ENCODE measurements at regions not wholly inside any gene's neighbourhood (a gene's known extent, or its start where the extent isn't known, plus 50 kb on each side); places are given as distances from the start of the nearest gene placed in this dataset.
A peak's percentile ranks its signal among the peaks of the same experiment; 100 is the strongest.

GRCh38 chr1:56081736-56082135 lies 497.6 kb downstream of the PLPP3 start:
- H3K4me1 ChIP-seq (ENCODE audit: control insufficient read depth, insufficient read depth, low read depth, low read length) = no peaks in the 10 kb centered on the region
- no peak overlapping the region for H2BK120ac ChIP-seq (ENCODE audit: low read depth, low read length)
- H2BK5ac ChIP-seq (ENCODE audit: low read depth, low read length, poor library complexity, severe bottlenecking) = no peak overlapping the region
- no peak overlapping the region for H3K18ac ChIP-seq (ENCODE audit: low read depth in 1 of 2, low read length in 2 of 2)
- DNase-seq = no peak
- H3K36me3 ChIP-seq (ENCODE audit: control insufficient read depth in 1 of 2, insufficient read depth in 2 of 2, low read depth in 1 of 2, low read length in 2 of 2) = no peaks in the 10 kb centered on the region
- no peak overlapping the region for H3K14ac ChIP-seq (ENCODE audit: low read length in 2 of 2)
- no peak overlapping the region for H3K4me2 ChIP-seq (ENCODE audit: low read length, poor library complexity, severe bottlenecking)
- peak overlapping the region; percentile 91 for H3K9ac ChIP-seq (ENCODE audit: low read length)
- H3K4ac ChIP-seq (ENCODE audit: low read depth in 1 of 2, low read length in 2 of 2) = no peak overlapping the region
- WGBS = 95% methylated on average over 2 of the region's 2 CpGs
- no peak overlapping the region for H2AK5ac ChIP-seq (ENCODE audit: low read length, severe bottlenecking)
- H3K9me3 ChIP-seq (ENCODE audit: control insufficient read depth, low read length) = peaks cover under 1% of the 10 kb centered on the region
- no peak overlapping the region for H4K91ac ChIP-seq (ENCODE audit: low read length)
- no peak overlapping the region for H3K23ac ChIP-seq (ENCODE audit: low read length in 2 of 2)
- no peak overlapping the region for H4K8ac ChIP-seq (ENCODE audit: low read length)
- no peak overlapping the region for H3K27ac ChIP-seq (ENCODE audit: low read length, poor library complexity, severe bottlenecking)
- H3K4me3 ChIP-seq (ENCODE audit: insufficient read depth in 1 of 2, low read depth in 1 of 2, low read length in 2 of 2) = peak overlapping the region in 1 of 2 experiments; percentile 78
- H2BK15ac ChIP-seq (ENCODE audit: low read depth, poor library complexity, severe bottlenecking) = no peak overlapping the region
- H3K79me1 ChIP-seq (replicated peaks; ENCODE audit: low read length, poor library complexity, severe bottlenecking) = no peaks in the 10 kb centered on the region
- H3K27me3 ChIP-seq (ENCODE audit: control insufficient read depth in 1 of 2, insufficient read depth in 1 of 2, low read length in 2 of 2) = no peaks in the 10 kb centered on the region
- no peak overlapping the region for H2BK12ac ChIP-seq (ENCODE audit: low read length in 2 of 2)
- H2AFZ ChIP-seq (ENCODE audit: low read depth, low read length) = no peak overlapping the region

- no peak overlapping the region for H2BK120ac ChIP-seq (ENCODE audit: low read depth, low read length)
- H2BK5ac ChIP-seq (ENCODE audit: low read depth, low read length, poor library complexity, severe bottlenecking) = no peak overlapping the region
- H3K27me3 ChIP-seq (ENCODE audit: control insufficient read depth in 1 of 2, insufficient read depth in 1 of 2, low read length in 2 of 2) = no peaks in the 10 kb centered on the region
- no peaks in the 10 kb centered on the region for H3K9me3 ChIP-seq (ENCODE audit: control insufficient read depth, low read length)
- no peak overlapping the region for H2BK15ac ChIP-seq (ENCODE audit: low read depth, poor library complexity, severe bottlenecking)
- H3K14ac ChIP-seq (ENCODE audit: low read length in 2 of 2) = no peak overlapping the region
- H3K23ac ChIP-seq (ENCODE audit: low read length in 2 of 2) = no peak overlapping the region
- WGBS = 49% methylated on average over 5 of the region's 5 CpGs
- H3K79me1 ChIP-seq (replicated peaks; ENCODE audit: low read length, poor library complexity, severe bottlenecking) = no peaks in the 10 kb centered on the region
- H3K9ac ChIP-seq (ENCODE audit: low read length) = peak overlapping the region; percentile 91
- H2AK5ac ChIP-seq (ENCODE audit: low read length, severe bottlenecking) = no peak overlapping the region
- H2AFZ ChIP-seq (ENCODE audit: low read depth, low read length) = no peak overlapping the region
- H2BK12ac ChIP-seq (ENCODE audit: low read length in 2 of 2) = no peak overlapping the region
- H4K91ac ChIP-seq (ENCODE audit: low read length) = no peak overlapping the region
- no peak overlapping the region for H4K8ac ChIP-seq (ENCODE audit: low read length)
- no peaks in the 10 kb centered on the region for H3K36me3 ChIP-seq (ENCODE audit: control insufficient read depth in 1 of 2, insufficient read depth in 2 of 2, low read depth in 1 of 2, low read length in 2 of 2)
- no peak overlapping the region for H3K4me2 ChIP-seq (ENCODE audit: low read length, poor library complexity, severe bottlenecking)
- H3K27ac ChIP-seq (ENCODE audit: low read length, poor library complexity, severe bottlenecking) = no peak overlapping the region
- peak; percentile 85 for DNase-seq
- no peak overlapping the region for H3K4ac ChIP-seq (ENCODE audit: low read depth in 1 of 2, low read length in 2 of 2)
- peak overlapping the region in 1 of 2 experiments; percentile 0 for H3K18ac ChIP-seq (ENCODE audit: low read depth in 1 of 2, low read length in 2 of 2)
- peak overlapping the region in 1 of 2 experiments; percentile 78 for H3K4me3 ChIP-seq (ENCODE audit: insufficient read depth in 1 of 2, low read depth in 1 of 2, low read length in 2 of 2)
- no peaks in the 10 kb centered on the region for H3K4me1 ChIP-seq (ENCODE audit: control insufficient read depth, insufficient read depth, low read depth, low read length)
Measured at GRCh38 chr1:56081173-56081572, 498.2 kb downstream of the PLPP3 start.

GRCh38 chr1:56080123-56080522 lies 499.2 kb downstream of the PLPP3 start:
- Histone ChIP-seq H4K91ac (ENCODE audit: low read length) (no peak overlapping the region), H2AFZ (ENCODE audit: low read depth, low read length) (no peak overlapping the region), H2BK5ac (ENCODE audit: low read depth, low read length, poor library complexity, severe bottlenecking) (no peak overlapping the region), H3K4ac (ENCODE audit: low read depth in 1 of 2, low read length in 2 of 2) (no peak overlapping the region), H2AK5ac (ENCODE audit: low read length, severe bottlenecking) (no peak overlapping the region), H3K27ac (ENCODE audit: low read length, poor library complexity, severe bottlenecking) (no peak overlapping the region), H3K9me3 (ENCODE audit: control insufficient read depth, low read length) (peaks cover 3% of the 10 kb centered on the region), H3K4me1 (ENCODE audit: control insufficient read depth, insufficient read depth, low read depth, low read length) (no peaks in the 10 kb centered on the region), H3K23ac (ENCODE audit: low read length in 2 of 2) (no peak overlapping the region), H4K8ac (ENCODE audit: low read length) (no peak overlapping the region), H3K4me2 (ENCODE audit: low read length, poor library complexity, severe bottlenecking) (no peak overlapping the region), H2BK15ac (ENCODE audit: low read depth, poor library complexity, severe bottlenecking) (no peak overlapping the region), H3K79me1 (replicated peaks; ENCODE audit: low read length, poor library complexity, severe bottlenecking) (no peaks in the 10 kb centered on the region), H3K36me3 (ENCODE audit: control insufficient read depth in 1 of 2, insufficient read depth in 2 of 2, low read depth in 1 of 2, low read length in 2 of 2) (no peaks in the 10 kb centered on the region), H2BK120ac (ENCODE audit: low read depth, low read length) (no peak overlapping the region), H3K4me3 (ENCODE audit: insufficient read depth in 1 of 2, low read depth in 1 of 2, low read length in 2 of 2) (no peak overlapping the region), H3K18ac (ENCODE audit: low read depth in 1 of 2, low read length in 2 of 2) (no peak overlapping the region), H3K9ac (ENCODE audit: low read length) (peak overlapping the region; percentile 91), H2BK12ac (ENCODE audit: low read length in 2 of 2) (peak overlapping the region in 1 of 2 experiments; percentile 50), H3K27me3 (ENCODE audit: control insufficient read depth in 1 of 2, insufficient read depth in 1 of 2, low read length in 2 of 2) (no peaks in the 10 kb centered on the region), H3K14ac (ENCODE audit: low read length in 2 of 2) (no peak overlapping the region)
- WGBS = 72% methylated on average over 4 of the region's 5 CpGs
- no peak for DNase-seq

GRCh38 chr1:56079391-56079790 lies 500.0 kb downstream of the PLPP3 start:
- Histone ChIP-seq H3K4me1 (ENCODE audit: control insufficient read depth, insufficient read depth, low read depth, low read length) (no peaks in the 10 kb centered on the region), H3K79me1 (replicated peaks; ENCODE audit: low read length, poor library complexity, severe bottlenecking) (no peaks in the 10 kb centered on the region), H4K91ac (ENCODE audit: low read length) (no peak overlapping the region), H3K23ac (ENCODE audit: low read length in 2 of 2) (no peak overlapping the region), H3K27me3 (ENCODE audit: control insufficient read depth in 1 of 2, insufficient read depth in 1 of 2, low read length in 2 of 2) (no peaks in the 10 kb centered on the region), H3K4ac (ENCODE audit: low read depth in 1 of 2, low read length in 2 of 2) (no peak overlapping the region), H3K9ac (ENCODE audit: low read length) (no peak overlapping the region), H3K9me3 (ENCODE audit: control insufficient read depth, low read length) (peaks cover 3% of the 10 kb centered on the region), H3K36me3 (ENCODE audit: control insufficient read depth in 1 of 2, insufficient read depth in 2 of 2, low read depth in 1 of 2, low read length in 2 of 2) (no peaks in the 10 kb centered on the region), H2AK5ac (ENCODE audit: low read length, severe bottlenecking) (no peak overlapping the region), H2BK15ac (ENCODE audit: low read depth, poor library complexity, severe bottlenecking) (no peak overlapping the region), H2BK5ac (ENCODE audit: low read depth, low read length, poor library complexity, severe bottlenecking) (no peak overlapping the region), H2BK12ac (ENCODE audit: low read length in 2 of 2) (no peak overlapping the region), H3K27ac (ENCODE audit: low read length, poor library complexity, severe bottlenecking) (no peak overlapping the region), H4K8ac (ENCODE audit: low read length) (no peak overlapping the region), H3K18ac (ENCODE audit: low read depth in 1 of 2, low read length in 2 of 2) (no peak overlapping the region), H2BK120ac (ENCODE audit: low read depth, low read length) (no peak overlapping the region), H3K14ac (ENCODE audit: low read length in 2 of 2) (no peak overlapping the region), H3K4me3 (ENCODE audit: insufficient read depth in 1 of 2, low read depth in 1 of 2, low read length in 2 of 2) (no peak overlapping the region), H2AFZ (ENCODE audit: low read depth, low read length) (no peak overlapping the region), H3K4me2 (ENCODE audit: low read length, poor library complexity, severe bottlenecking) (no peak overlapping the region)
- DNase-seq = no peak
- WGBS = 96% methylated on average over 2 of the region's 2 CpGs
